Smooth muscle cell (in vitro differentiated cells): ENCODE measurements at regions not wholly inside any gene's neighbourhood (a gene's known extent, or its start where the extent isn't known, plus 50 kb on each side); places are given as distances from the start of the nearest gene placed in this dataset.
A peak's percentile ranks its signal among the peaks of the same experiment; 100 is the strongest.

Source experiments
- DNase-seq: peaks from one replicate; lab custom pipeline; 2025; ENCODE audit not compliant: unreplicated experiment; lab: John Stamatoyannopoulos, UW
- H2AFZ ChIP-seq: fragments of 200-600 bp; sonication (generic); 2 replicates; pipeline ENCODE4 v1.6.0; 2016; ENCODE audit warnings: antibody characterized with exemption, low read depth, mild to moderate bottlenecking
- H3F3A ChIP-seq: fragments of 200-600 bp; sonication (generic); 2 replicates; pipeline ENCODE4 v1.6.0; 2017; ENCODE audit warnings: antibody characterized with exemption, low read depth
- H3K27ac ChIP-seq: fragments of 200-600 bp; sonication (generic); 2 replicates; pipeline ENCODE4 v1.5.1; 2016; ENCODE audit warnings: low read depth, mild to moderate bottlenecking
- H3K27me3 ChIP-seq: fragments of 200-600 bp; sonication (generic); 2 replicates; pipeline ENCODE4 v1.6.1; 2016; ENCODE audit warnings: low read depth, mild to moderate bottlenecking
- H3K36me3 ChIP-seq: fragments of 200-600 bp; sonication (generic); 2 replicates; pipeline ENCODE4 v1.5.1; 2016; ENCODE audit warnings: low read depth
- H3K4me1 ChIP-seq: fragments of 200-600 bp; sonication (generic); 2 replicates; pipeline ENCODE4 v1.5.1; 2016; ENCODE audit warnings: low read depth
- H3K4me2 ChIP-seq: fragments of 200-600 bp; sonication (generic); 2 replicates; pipeline ENCODE4 v1.6.0; 2016; ENCODE audit warnings: mild to moderate bottlenecking
- H3K4me3 ChIP-seq: fragments of 200-600 bp; sonication (generic); 2 replicates; pipeline ENCODE4 v1.5.1; 2016; ENCODE audit warnings: mild to moderate bottlenecking
- H3K79me2 ChIP-seq: fragments of 200-600 bp; sonication (generic); 2 replicates; pipeline ENCODE4 v1.6.0; 2016; ENCODE audit warnings: low read depth, mild to moderate bottlenecking
- H3K9ac ChIP-seq: fragments of 200-600 bp; sonication (generic); 2 replicates; pipeline ENCODE4 v1.6.0; 2016; ENCODE audit warnings: low read depth
- H3K9me3 ChIP-seq: fragments of 200-600 bp; sonication (generic); replicated peaks from 2 replicates; pipeline ENCODE4 v1.5.1; 2016; ENCODE audit warnings: low read depth
- H4K20me1 ChIP-seq: fragments of 200-600 bp; sonication (generic); 2 replicates; pipeline ENCODE4 v1.6.0; 2016; ENCODE audit warnings: low read depth
- CTCF ChIP-seq: fragments of 200-600 bp; sonication (generic); IDR thresholded peaks from 2 replicates; pipeline ENCODE4 v1.5.1; 2017; ENCODE audit warnings: borderline replicate concordance, mild to moderate bottlenecking, antibody characterized with exemption; ENCODE audit not compliant: insufficient read depth, poor library complexity, severe bottlenecking
- WGBS: methylation state at CpG from one replicate; pipeline ENCODE4 v1.1.7; 2016; ENCODE audit warnings: low lambda C conversion rate; 5-methylcytosine and 5-hydroxymethylcytosine counted together

GRCh38 chr7:13743226-13743625 lies 246.2 kb downstream of the ETV1 start:
- no peak overlapping the region for H3K27ac ChIP-seq
- peak overlapping the region; percentile 44 for H2AFZ ChIP-seq
- H4K20me1 ChIP-seq, result no peaks in the 10 kb centered on the region
- H3K4me2 ChIP-seq, result no peak overlapping the region
- no peak for TF ChIP-seq CTCF
- H3K4me1 ChIP-seq, result peaks cover 14% of the 10 kb centered on the region
- H3K9me3 ChIP-seq, result no peaks in the 10 kb centered on the region
- no peak overlapping the region for H3K4me3 ChIP-seq
- DNase-seq, result no peak
- no peak overlapping the region for H3K9ac ChIP-seq
- no peaks in the 10 kb centered on the region for H3K79me2 ChIP-seq
- WGBS, result 68% methylated on average over 3 of the region's 3 CpGs
- H3K27me3 ChIP-seq, result no peaks in the 10 kb centered on the region
- H3F3A ChIP-seq, result no peaks in the 10 kb centered on the region
- H3K36me3 ChIP-seq, result no peaks in the 10 kb centered on the region

GRCh38 chr7:13745530-13745929 lies 243.9 kb downstream of the ETV1 start:
- Histone ChIP-seq H3K4me1 (peaks cover 27% of the 10 kb centered on the region), H3K27ac (no peak overlapping the region), H3K9me3 (no peaks in the 10 kb centered on the region), H2AFZ (no peak overlapping the region), H3K36me3 (no peaks in the 10 kb centered on the region), H3K27me3 (no peaks in the 10 kb centered on the region), H3K79me2 (no peaks in the 10 kb centered on the region), H3K4me3 (no peak overlapping the region), H3K4me2 (no peak overlapping the region), H3F3A (no peaks in the 10 kb centered on the region), H4K20me1 (no peaks in the 10 kb centered on the region), H3K9ac (no peak overlapping the region)
- no peak for DNase-seq
- no peak for TF ChIP-seq CTCF
- 95% methylated on average over 1 of the region's 1 CpG for WGBS

GRCh38 chr7:13748998-13749397 lies 240.5 kb downstream of the ETV1 start:
- peak overlapping the region; percentile 41 for H2AFZ ChIP-seq
- 43% methylated on average over 6 of the region's 6 CpGs for WGBS
- no peak for TF ChIP-seq CTCF

GRCh38 chr7:13749636-13750035 lies 239.8 kb downstream of the ETV1 start:
- no peak overlapping the region for H3K27ac ChIP-seq
- H3K4me2 ChIP-seq, result no peak overlapping the region
- H3K36me3 ChIP-seq, result no peaks in the 10 kb centered on the region
- H3K4me3 ChIP-seq, result no peak overlapping the region
- WGBS, result 90% methylated on average over 3 of the region's 3 CpGs
- TF ChIP-seq CTCF, result no peak
- no peaks in the 10 kb centered on the region for H3K27me3 ChIP-seq
- no peaks in the 10 kb centered on the region for H4K20me1 ChIP-seq
- peaks cover 22% of the 10 kb centered on the region for H3K4me1 ChIP-seq
- no peaks in the 10 kb centered on the region for H3K9me3 ChIP-seq
- H3K79me2 ChIP-seq, result no peaks in the 10 kb centered on the region
- H3K9ac ChIP-seq, result no peak overlapping the region
- no peaks in the 10 kb centered on the region for H3F3A ChIP-seq
- no peak overlapping the region for H2AFZ ChIP-seq
- DNase-seq, result no peak

More at GRCh38 chr7:13748998-13749397, 240.5 kb downstream of the ETV1 start:
- Histone ChIP-seq H3K4me3 (no peak overlapping the region), H3K9ac (no peak overlapping the region), H3K27me3 (no peaks in the 10 kb centered on the region), H3F3A (no peaks in the 10 kb centered on the region), H3K36me3 (no peaks in the 10 kb centered on the region), H4K20me1 (no peaks in the 10 kb centered on the region), H3K9me3 (no peaks in the 10 kb centered on the region), H3K27ac (no peak overlapping the region), H3K4me1 (peaks cover 22% of the 10 kb centered on the region), H3K4me2 (no peak overlapping the region), H3K79me2 (no peaks in the 10 kb centered on the region)
- DNase-seq, result no peak
